ENCODE measurements at regions not wholly inside any gene's neighbourhood (a gene's known extent, or its start where the extent isn't known, plus 50 kb on each side); places are given as distances from the start of the nearest gene placed in this dataset.

DNA sequence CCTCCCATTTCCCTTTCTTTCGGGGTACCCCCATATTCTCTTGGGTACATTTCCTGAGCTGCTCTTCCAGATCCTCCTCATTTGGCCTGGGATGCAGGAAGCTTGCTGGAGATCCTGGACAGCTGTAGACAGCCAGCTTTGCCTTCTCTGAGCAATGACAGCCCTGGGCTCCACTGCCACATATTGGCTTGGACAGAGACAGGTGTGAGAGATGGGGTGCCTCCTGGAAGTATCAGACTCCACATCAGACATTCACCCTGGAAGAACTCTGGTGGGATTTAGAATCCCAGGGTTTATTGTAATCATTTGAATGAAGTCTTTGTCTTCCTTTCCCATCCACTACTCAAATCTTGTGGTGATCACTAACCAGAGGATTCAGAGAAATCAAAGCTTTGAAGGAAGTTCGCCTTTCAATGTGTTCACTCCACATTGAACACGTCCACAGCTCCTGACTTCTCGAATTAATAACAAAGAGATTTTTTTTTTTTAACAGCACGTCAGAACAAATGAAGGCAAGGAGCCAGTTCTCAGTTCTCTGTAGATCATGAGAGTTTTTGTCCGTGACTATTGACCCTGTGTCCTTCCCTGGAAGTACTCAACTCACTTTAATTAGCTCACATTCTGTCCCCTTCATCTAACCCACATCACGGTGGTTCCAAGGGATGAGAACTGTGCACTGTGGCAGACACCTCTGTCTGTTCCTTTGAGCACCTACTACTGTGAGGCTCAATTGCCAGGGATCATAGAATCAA is 377.6 kb upstream of the TRIB2 start:
- TF ChIP-seq POLR2AphosphoS5 (IDR thresholded peaks at IDR 0.05; ENCODE audit: low read depth, low read length) (no peak), POLR2A (IDR thresholded peaks at IDR 0.05; ENCODE audit: low read depth, low read length) (no peak)
